ENCODE measurements at regions not wholly inside any gene's neighbourhood (a gene's known extent, or its start where the extent isn't known, plus 50 kb on each side); places are given as distances from the start of the nearest gene placed in this dataset.
"Not testable (repeated sequence)": the region's sequence is repeated elsewhere in the genome, so short reads cannot be mapped to it uniquely, and the experiment has no call there.

DNA sequence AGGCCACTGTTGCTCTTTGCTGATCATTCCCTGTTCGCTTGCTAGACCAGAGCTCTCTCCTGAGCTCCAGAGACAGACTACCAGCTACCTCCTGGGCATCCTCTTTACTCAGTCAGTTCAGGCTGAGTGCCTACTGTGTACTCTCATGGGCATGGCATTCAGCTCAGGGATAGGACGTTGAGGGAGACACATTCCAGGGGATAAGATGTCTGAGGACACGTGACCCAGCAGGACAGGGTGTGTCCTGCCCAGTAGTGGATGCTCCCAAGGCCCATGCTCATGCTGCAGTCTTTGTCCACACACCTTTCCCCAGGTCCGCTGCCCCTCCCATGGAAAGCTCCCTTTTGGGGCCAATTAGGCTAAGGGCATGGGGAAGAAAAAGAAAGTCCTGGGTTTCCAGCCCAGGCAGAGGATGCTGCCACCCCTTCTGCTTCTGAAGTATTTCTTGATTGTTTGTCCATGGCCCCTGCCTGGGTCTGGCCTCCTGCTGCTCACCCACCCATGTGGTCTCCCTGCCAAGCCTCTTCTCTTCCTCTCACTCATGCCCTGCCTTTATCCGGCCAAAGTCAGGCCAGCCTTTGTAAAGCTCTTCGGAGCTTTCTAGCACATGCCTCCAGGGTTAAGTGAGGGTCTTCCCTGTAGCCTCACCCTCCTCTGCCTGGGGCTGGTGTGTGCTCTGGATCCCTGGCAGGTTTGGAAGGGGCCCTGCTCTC is 60.5 kb upstream of the PITX1 start:
- no peak overlapping the region for H3K4me3 ChIP-seq
- H3K27me3 ChIP-seq: no peaks in the 10 kb centered on the region
- no peak for DNase-seq
- H3K27ac ChIP-seq: no peak overlapping the region
- 80 to 86% methylated on average over 1 to 6 of the region's 6 CpGs for WGBS, 2 donors (ENCODE audit: low coverage in 1 of 2)
- H3K36me3 ChIP-seq: no peaks in the 10 kb centered on the region
- H3K4me1 ChIP-seq: no peaks in the 10 kb centered on the region
- intact Hi-C loops (cut with DNase I; ENCODE audit: low total_unique reads) (no loop called here), in situ Hi-C loops (cut with MboI; ENCODE audit: low pct_ligation_motif_present in 1 of 4, low pct_unique_long_range_greater_than_20kb in 1 of 4, low sequenced_read_pairs in 3 of 4) (no loop called here)
- no peaks in the 10 kb centered on the region for H3K9me3 ChIP-seq
- TF ChIP-seq CTCF (IDR thresholded peaks at IDR 0.05) (no peak), EP300 (IDR thresholded peaks at IDR 0.05; ENCODE audit: low read depth) (no peak), POLR2AphosphoS5 (IDR thresholded peaks at IDR 0.05) (no peak), POLR2A (IDR thresholded peaks at IDR 0.05) (no peak)

DNA sequence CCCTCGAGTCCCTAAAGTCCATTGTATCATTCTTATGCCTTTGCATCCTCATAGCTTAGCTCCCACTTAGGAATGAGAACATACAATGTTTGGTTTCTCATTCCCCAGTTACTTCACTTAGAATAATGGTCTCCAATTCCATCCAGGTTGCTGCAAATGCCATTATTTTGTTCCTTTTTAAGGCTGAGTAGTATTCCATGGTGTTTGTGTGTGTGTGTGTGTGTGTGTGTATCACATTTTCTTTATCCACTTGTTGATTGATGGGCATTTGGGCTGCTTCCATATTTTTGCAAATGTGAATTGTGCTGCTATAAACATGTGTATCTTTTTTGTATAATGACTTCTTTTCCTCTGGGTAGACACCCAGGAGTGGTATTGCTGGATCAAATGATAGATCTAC is 59.5 kb upstream of the PITX1 start:
- H3K27me3 ChIP-seq; H3K9me3 ChIP-seq; H3K36me3 ChIP-seq; in situ Hi-C loops (cut with MboI; ENCODE audit: low pct_ligation_motif_present in 1 of 4, low pct_unique_long_range_greater_than_20kb in 1 of 4, low sequenced_read_pairs in 3 of 4); H3K4me1 ChIP-seq; intact Hi-C loops (cut with DNase I; ENCODE audit: low total_unique reads); DNase-seq; H3K4me3 ChIP-seq; H3K27ac ChIP-seq: not testable (repeated sequence)
- 60 to 71% methylated on average over 1 of the region's 1 CpG for WGBS, 2 donors (ENCODE audit: low coverage in 1 of 2)

GRCh38 chr5:135092476-135092875 is 58.4 kb upstream of the PITX1 start:
- Histone ChIP-seq H3K27me3 (no peaks in the 10 kb centered on the region), H3K4me1 (no peaks in the 10 kb centered on the region), H3K27ac (no peak overlapping the region), H3K9me3 (no peaks in the 10 kb centered on the region), H3K36me3 (no peaks in the 10 kb centered on the region), H3K4me3 (no peak overlapping the region)
- 85 to 94% methylated on average over 3 to 8 of the region's 8 CpGs for WGBS, 2 donors (ENCODE audit: low coverage in 1 of 2)
- no peak for TF ChIP-seq EP300 (IDR thresholded peaks at IDR 0.05; ENCODE audit: low read depth)
- in situ Hi-C loops (cut with MboI; ENCODE audit: low pct_ligation_motif_present in 1 of 4, low pct_unique_long_range_greater_than_20kb in 1 of 4, low sequenced_read_pairs in 3 of 4) (no loop called here), intact Hi-C loops (cut with DNase I; ENCODE audit: low total_unique reads) (no loop called here)
- DNase-seq: no peak

- Histone ChIP-seq H3K4me1 (no peaks in the 10 kb centered on the region), H3K4me3 (no peak overlapping the region), H3K27me3 (no peaks in the 10 kb centered on the region), H3K9me3 (no peaks in the 10 kb centered on the region), H3K27ac (no peak overlapping the region), H3K36me3 (no peaks in the 10 kb centered on the region)
- intact Hi-C loops (cut with DNase I; ENCODE audit: low total_unique reads) (no loop called here), in situ Hi-C loops (cut with MboI; ENCODE audit: low pct_ligation_motif_present in 1 of 4, low pct_unique_long_range_greater_than_20kb in 1 of 4, low sequenced_read_pairs in 3 of 4) (no loop called here)
- TF ChIP-seq EP300 (IDR thresholded peaks at IDR 0.05; ENCODE audit: low read depth) (no peak), POLR2A (IDR thresholded peaks at IDR 0.05) (no peak), POLR2AphosphoS5 (IDR thresholded peaks at IDR 0.05) (no peak), CTCF (IDR thresholded peaks at IDR 0.05) (no peak)
- DNase-seq: no peak
- 94 to 100% methylated on average over 1 to 3 of the region's 3 CpGs for WGBS, 2 donors (ENCODE audit: low coverage in 1 of 2)
Observed at GRCh38 chr5:135091286-135091685, 57.3 kb upstream of the PITX1 start.

DNA sequence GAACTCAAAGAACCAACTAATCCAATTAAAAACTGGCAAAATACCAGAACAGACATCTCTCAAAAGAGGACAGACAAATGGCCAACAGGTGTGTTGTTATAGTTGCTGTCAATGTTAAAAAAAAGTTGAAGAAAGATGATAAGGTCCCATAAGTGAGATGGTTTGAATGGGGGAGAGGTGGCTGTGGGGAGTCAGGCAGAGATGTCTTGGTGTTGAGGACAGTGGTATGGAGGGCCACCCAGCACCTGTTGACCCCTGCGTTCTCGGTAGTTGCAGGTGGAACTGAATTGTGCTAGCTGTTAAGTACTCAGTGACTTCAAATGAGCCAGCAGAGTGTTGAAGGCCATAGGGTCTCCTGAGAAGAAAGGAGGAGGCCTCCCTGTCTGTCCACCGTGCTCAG is 55.9 kb upstream of the PITX1 start:
- no peaks in the 10 kb centered on the region for H3K9me3 ChIP-seq
- no peaks in the 10 kb centered on the region for H3K36me3 ChIP-seq
- no peaks in the 10 kb centered on the region for H3K4me1 ChIP-seq
- 79 to 88% methylated on average over 2 to 3 of the region's 3 CpGs for WGBS, 2 donors (ENCODE audit: low coverage in 1 of 2)
- no peak for TF ChIP-seq CTCF (IDR thresholded peaks at IDR 0.05)
- TF ChIP-seq POLR2AphosphoS5 (IDR thresholded peaks at IDR 0.05): no peak
- TF ChIP-seq POLR2A (IDR thresholded peaks at IDR 0.05): no peak
- TF ChIP-seq EP300 (IDR thresholded peaks at IDR 0.05; ENCODE audit: low read depth): no peak
- no peak overlapping the region for H3K27ac ChIP-seq
- DNase-seq: no peak
- no peak overlapping the region for H3K4me3 ChIP-seq
- H3K27me3 ChIP-seq: no peaks in the 10 kb centered on the region
- intact Hi-C loops (cut with DNase I; ENCODE audit: low total_unique reads) (no loop called here), in situ Hi-C loops (cut with MboI; ENCODE audit: low pct_ligation_motif_present in 1 of 4, low pct_unique_long_range_greater_than_20kb in 1 of 4, low sequenced_read_pairs in 3 of 4) (no loop called here)
